GM21528 (cell line): ENCODE measurements at regions not wholly inside any gene's neighbourhood (a gene's known extent, or its start where the extent isn't known, plus 50 kb on each side); places are given as distances from the start of the nearest gene placed in this dataset.
"Not testable (repeated sequence)": the region's sequence is repeated elsewhere in the genome, so short reads cannot be mapped to it uniquely, and the experiment has no call there.

Experiments
- ATAC-seq: cut with Tn5 transposase; IDR thresholded peaks from one replicate; pipeline ENCODE4 v1.9.1; 2021; ENCODE audit warnings: mild to moderate bottlenecking, moderate library complexity; ENCODE audit not compliant: unreplicated experiment, low FRiP score

GRCh38 chr15:96627031-96627568, 296.6 kb downstream of the NR2F2 start:
- no peak for ATAC-seq

DNA sequence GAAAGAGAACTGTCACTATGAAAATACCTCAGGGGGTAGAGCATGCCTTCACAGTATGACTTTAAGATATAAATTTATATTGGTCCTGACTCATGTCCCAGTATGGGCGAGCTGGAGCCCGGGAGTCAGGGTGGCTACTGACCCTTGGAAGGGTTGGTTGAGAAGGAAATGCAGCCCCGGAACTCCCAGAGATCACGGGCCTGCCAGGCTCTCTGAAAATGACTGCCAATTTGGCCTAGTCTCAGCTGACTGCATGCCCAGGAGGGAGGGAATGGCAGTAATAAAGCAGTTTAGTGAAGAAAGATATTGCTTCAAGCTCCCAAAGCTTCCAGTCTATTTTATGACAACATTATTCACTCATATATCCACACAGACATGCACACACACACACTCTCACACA, 299.0 kb downstream of the NR2F2 start:
- ATAC-seq: no peak

DNA sequence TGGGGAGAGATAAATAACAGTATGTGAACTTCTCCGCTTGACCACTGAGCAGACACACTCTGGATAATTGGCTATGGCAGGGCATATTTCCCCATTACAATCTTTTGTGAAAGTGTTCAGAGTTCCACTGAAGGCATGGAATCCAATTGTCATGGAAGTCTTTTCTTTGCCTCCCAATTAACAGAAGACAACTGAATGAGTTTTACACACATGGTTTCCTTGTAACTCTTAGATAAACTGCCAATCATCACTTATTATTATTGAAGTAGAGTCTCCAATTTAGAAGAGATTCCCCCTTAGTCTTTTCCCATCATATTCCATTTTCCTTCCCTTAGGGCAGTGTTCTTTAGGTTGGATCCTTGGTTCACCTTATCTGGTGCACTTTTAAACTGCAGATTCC, 308.3 kb downstream of the NR2F2 start:
- ATAC-seq: no peak

- no peak for ATAC-seq
Measured at GRCh38 chr15:96645796-96646195, 315.3 kb downstream of the NR2F2 start.

DNA sequence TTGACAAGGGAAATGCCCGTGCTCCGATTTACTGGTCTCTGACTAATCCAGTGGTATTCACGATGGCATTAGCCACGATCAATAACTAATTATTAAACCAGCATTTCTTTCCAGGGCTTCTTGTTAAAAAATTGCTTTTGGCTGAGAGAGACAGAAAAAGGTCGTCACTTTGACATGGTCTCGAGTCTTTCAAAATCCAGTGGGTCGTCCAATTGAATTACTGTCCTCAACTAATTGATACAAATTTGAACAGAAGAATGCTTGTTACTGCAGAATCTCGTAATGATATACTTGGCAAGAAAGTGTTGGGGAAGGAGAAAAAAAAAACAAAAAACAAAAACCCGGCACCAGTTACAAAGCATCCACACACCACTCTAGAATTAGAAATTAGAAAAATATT, 318.4 kb downstream of the NR2F2 start:
- no peak for ATAC-seq

- no peak for ATAC-seq
Measured at GRCh38 chr15:96657096-96657495, 326.6 kb downstream of the NR2F2 start.

DNA sequence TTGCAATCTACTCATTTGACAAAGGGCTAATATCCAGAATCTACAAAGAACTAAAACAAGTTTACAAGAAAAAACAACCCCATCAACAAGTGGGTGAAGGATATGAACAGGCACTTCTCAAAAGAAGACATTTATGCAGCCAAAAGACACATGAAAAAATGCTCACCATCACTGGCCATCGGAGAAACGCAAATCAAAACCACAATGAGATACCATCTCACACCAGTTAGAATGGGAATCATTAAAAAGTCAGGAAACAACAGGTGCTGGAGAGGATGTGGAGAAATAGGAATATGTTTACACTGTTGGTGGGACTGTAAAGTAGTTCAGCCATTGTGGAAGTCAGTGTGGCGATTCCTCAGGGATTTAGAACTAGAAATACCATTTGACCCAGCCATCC, 336.5 kb downstream of the NR2F2 start:
- ATAC-seq: not testable (repeated sequence)

GRCh38 chr15:96670389-96670788, 339.9 kb downstream of the NR2F2 start:
- ATAC-seq: no peak

DNA sequence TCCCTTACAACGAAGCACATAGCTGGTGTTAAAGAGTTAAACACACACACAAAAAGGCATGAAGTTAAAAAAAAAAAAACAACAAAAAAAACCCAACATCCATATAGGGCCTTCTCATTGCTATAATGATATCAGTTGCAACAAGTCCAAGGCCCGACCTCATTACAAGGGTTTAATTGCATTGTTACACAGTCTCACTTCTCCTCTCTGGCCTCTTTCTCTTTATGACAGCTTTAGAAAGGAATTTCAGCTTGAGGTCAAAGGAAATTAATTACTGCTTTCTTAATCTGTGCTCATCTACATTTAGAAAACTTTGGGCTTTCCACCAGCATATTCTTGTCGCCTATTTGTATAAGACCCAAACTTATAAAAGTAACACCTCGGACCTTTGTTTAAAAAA, 342.1 kb downstream of the NR2F2 start:
- no peak for ATAC-seq

DNA sequence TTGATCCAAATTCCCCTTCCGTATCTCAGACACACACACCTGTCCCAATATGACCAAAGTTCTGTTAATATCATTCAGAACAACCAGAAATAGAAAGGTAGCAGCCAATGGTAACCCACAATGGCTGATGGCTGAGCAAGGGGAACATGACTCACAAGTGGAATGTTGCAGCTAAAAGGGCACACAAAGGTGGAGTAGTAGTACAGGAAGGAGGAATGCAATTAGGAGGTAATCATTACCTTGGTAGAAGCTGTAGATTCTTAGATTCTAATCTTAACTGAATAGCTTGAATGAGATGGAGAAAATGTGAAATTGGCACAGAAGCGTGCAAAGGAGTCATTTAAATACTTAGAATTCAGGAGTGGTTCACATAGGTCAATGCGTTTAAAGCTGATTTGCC, 347.9 kb downstream of the NR2F2 start:
- ATAC-seq: no peak

DNA sequence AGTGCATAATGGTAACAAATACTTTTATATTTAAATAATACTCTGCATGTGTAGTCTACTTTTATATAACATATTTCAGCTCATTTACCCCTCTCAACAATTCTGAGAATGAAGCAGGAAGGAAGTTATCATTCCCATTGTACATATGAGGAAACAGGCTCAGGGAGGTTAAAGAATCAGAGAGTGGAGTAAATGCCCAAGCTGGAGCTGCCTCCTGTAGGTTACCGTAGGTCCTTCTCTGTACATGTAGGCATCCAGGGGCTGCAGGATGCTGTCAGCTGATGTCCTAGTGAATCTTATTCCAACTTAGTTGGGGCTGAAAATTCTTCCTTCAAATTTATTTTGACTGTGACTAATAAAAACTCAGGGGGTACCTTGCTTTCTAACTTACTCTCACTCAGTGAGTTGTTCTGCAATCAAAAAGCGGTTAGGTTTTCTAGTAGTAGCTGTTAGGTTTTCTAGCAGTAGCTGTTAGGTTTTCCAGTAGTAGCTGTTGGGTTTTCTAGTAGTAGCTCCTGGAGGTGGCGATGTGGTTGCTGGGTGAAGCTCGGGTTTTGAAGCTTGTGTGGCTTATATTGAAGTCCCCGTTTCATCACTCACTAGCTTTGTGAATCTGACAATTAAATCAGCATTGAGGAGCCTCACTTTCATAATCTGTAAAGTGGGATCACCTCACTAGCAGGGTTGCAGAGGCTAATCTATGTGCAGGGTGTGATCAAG, 357.0 kb downstream of the NR2F2 start:
- ATAC-seq: no peak

DNA sequence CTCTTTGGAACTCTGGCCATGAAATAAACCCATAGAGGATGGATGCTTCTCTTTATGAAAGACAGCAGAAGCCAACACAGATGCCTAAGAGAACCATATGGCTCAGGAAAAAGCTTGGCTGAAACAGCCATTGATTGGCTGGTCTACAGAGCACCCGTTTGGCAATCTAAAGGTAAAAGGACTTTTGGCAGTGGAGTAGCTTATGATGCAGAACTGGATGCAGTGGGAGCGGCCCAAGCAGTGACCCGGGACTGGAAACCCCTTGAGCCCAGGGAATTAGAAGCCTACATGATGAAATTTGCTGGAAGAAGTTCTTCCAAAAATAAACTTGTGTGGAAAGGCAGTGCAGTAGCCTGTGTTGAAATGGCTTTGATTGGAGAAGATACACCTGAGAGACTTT, 360.2 kb downstream of the NR2F2 start:
- no peak for ATAC-seq

DNA sequence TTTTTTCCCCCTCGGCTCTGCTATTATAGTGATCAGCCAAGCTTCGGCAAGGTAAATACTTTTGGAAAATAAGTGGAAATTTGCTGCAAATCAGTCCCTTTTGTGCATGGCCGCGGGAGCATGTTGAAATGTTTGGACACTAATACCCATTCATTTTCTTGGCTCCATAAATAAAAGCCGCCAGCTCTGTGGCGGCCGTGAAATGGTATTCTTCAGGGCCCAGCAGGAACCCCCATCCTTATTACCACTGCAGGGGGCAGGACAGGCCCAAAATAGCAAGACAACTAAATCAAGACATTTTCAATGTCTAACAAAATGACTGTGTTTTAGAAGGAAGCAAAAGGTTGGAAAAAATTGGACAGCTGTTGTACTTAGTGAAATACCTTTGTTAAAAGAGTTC, 362.3 kb downstream of the NR2F2 start:
- no peak for ATAC-seq

- ATAC-seq: no peak
Measured at GRCh38 chr15:96693515-96693914, 363.0 kb downstream of the NR2F2 start.

DNA sequence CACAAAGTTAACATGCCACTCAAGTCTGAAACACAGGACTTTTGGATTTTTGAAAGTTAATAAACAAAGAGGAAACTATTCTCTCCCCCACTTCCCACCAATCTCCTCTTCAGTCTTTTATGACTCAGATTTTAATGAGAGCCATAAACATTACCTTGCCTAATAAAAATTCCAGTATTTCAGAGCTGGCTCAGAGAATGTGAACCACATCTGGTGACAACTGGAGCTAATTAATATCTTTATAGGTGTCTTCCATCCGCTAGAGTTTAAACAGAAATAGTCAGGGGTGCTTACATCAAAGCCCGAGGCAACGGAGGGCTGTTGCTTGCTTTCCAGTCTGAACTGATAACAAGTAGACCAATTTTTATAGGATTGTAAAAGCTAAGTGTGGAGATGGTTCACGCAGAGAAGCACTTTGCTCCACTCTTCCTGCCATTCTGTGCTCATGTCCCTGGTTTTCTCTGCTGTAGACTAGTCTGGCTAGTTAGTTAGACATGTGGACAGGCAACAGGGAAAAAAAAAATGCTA, 363.6 kb downstream of the NR2F2 start:
- no peak for ATAC-seq

GRCh38 chr15:96695426-96695825, 364.9 kb downstream of the NR2F2 start:
- ATAC-seq: no peak

- ATAC-seq: no peak
Measured at GRCh38 chr15:96699871-96700401, 369.4 kb downstream of the NR2F2 start.

DNA sequence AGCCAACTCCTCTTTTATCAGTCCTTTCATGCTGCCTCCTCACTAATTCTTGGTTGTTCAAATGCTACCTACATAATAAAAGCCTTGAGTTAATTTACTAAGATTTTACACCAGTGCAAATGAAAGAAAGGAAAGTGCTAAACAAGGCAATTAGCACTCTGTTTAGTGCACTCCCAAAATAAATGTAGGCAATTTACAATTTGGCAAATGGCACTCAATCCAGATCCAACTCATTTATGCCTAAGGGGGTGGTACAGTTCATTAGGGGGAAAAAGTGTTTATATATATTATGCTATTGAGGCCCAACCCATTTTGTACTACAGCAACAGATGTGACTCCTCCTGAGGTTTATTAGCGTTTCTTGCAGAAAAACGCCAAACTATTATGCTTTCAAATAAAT, 370.1 kb downstream of the NR2F2 start:
- ATAC-seq: no peak

DNA sequence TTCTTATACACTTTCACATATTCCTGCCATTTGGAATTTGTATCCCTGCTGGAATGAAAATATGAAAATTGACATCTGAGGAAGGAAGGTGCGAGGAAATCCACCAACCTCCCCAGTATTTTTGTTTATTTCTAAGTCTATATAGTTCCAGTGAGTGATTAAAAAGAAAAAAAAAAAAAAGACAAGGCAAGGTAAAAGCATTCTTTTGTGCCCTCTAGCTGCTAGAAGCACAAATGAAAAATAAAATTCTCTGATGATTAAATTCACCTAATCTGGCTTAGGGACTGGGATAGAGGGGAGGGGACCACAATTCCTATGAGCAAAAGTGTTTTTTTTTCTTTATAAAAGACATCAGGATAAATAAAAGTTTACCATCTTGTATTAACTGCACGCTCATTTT, 370.9 kb downstream of the NR2F2 start:
- no peak for ATAC-seq

- ATAC-seq: no peak
Measured at GRCh38 chr15:96701877-96702276, 371.4 kb downstream of the NR2F2 start.

- ATAC-seq: no peak
Measured at GRCh38 chr15:96702589-96702988, 372.1 kb downstream of the NR2F2 start.

- ATAC-seq: no peak
Measured at GRCh38 chr15:96703091-96703490, 372.6 kb downstream of the NR2F2 start.
